ENCODE measurements at regions not wholly inside any gene's neighbourhood (a gene's known extent, or its start where the extent isn't known, plus 50 kb on each side); places are given as distances from the start of the nearest gene placed in this dataset.
"Not testable (repeated sequence)": the region's sequence is repeated elsewhere in the genome, so short reads cannot be mapped to it uniquely, and the experiment has no call there.

- TF ChIP-seq SPI1 (IDR thresholded peaks at IDR 0.05; ENCODE audit: low read depth, low read length) (no peak), TAF1 (IDR thresholded peaks at IDR 0.05; ENCODE audit: low read depth, low read length) (no peak), PAX5 (IDR thresholded peaks at IDR 0.05; ENCODE audit: insufficient read depth, low read length, severe bottlenecking) (no peak)
- FAIRE-seq: no peak
Measured at GRCh38 chr7:142452791-142453190, 194.9 kb upstream of the PRSS58 start.

DNA sequence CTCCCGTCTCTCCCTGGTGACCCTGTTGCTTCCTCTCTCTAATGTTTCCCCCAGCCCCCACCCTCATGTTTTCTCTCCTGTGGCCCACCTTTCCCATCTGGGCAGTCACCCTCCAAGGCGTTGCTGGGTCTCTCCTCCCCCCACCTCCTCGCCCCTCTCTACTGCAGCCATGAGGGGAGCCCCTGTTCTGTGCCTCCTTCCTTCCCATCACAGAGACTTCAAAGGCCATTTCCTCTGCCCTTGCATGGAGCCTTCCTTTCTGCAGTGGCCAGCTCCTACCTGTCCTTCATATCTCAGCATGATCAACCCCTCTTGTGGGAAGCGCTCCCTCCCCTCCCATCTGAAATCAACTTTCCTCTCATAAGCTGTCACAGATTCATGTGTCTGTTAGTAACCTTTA, 194.0 kb upstream of the PRSS58 start:
- FAIRE-seq: no peak
- DNase-seq (ENCODE audit: insufficient read length, low spot score): no peak
- TF ChIP-seq SPI1 (IDR thresholded peaks at IDR 0.05; ENCODE audit: low read depth, low read length) (no peak), POLR2A (IDR thresholded peaks at IDR 0.05; ENCODE audit: low read depth, low read length) (no peak), POU2F2 (IDR thresholded peaks at IDR 0.05; ENCODE audit: low read depth, low read length) (no peak), POLR2AphosphoS5 (IDR thresholded peaks at IDR 0.05; ENCODE audit: low read depth, low read length) (no peak), PAX5 (IDR thresholded peaks at IDR 0.05; ENCODE audit: insufficient read depth, low read length, severe bottlenecking) (no peak), TAF1 (IDR thresholded peaks at IDR 0.05; ENCODE audit: low read depth, low read length) (no peak)

More at GRCh38 chr7:142452791-142453190, 194.9 kb upstream of the PRSS58 start:
- no peak for DNase-seq (ENCODE audit: insufficient read length, low spot score)

DNA sequence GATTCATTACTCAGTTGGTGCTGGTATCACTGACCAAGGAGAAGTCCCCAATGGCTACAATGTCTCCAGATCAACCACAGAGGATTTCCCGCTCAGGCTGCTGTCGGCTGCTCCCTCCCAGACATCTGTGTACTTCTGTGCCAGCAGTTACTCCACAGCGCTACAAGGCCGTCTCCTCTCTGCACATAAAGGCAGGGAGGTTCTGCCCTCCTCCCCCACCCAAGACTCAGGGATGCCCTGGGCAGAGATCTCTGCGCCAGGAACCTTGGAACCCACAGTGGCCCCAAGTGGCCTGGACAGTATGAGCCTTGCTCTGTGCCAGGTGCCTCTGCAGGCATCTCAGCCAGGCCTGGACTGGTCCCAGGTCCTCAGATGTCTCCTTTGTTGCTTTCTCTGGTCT, 193.4 kb upstream of the PRSS58 start:
- TF ChIP-seq POLR2AphosphoS5 (IDR thresholded peaks at IDR 0.05; ENCODE audit: low read depth, low read length): no peak
- no peak for TF ChIP-seq PAX5 (IDR thresholded peaks at IDR 0.05; ENCODE audit: insufficient read depth, low read length, severe bottlenecking)
- DNase-seq (ENCODE audit: insufficient read length, low spot score) (no peak), FAIRE-seq (no peak)

- DNase-seq (ENCODE audit: insufficient read length, low spot score) (no peak), FAIRE-seq (no peak)
- no peak for TF ChIP-seq POLR2A (IDR thresholded peaks at IDR 0.05; ENCODE audit: low read depth, low read length)
- no peak for TF ChIP-seq POU2F2 (IDR thresholded peaks at IDR 0.05; ENCODE audit: low read depth, low read length)
- TF ChIP-seq SPI1 (IDR thresholded peaks at IDR 0.05; ENCODE audit: low read depth, low read length): no peak
- TF ChIP-seq PAX5 (IDR thresholded peaks at IDR 0.05; ENCODE audit: insufficient read depth, low read length, severe bottlenecking): no peak
- no peak for TF ChIP-seq POLR2AphosphoS5 (IDR thresholded peaks at IDR 0.05; ENCODE audit: low read depth, low read length)
- TF ChIP-seq TAF1 (IDR thresholded peaks at IDR 0.05; ENCODE audit: low read depth, low read length): no peak
Measured at GRCh38 chr7:142450695-142451094, 192.8 kb upstream of the PRSS58 start.

- no peak for DNase-seq (ENCODE audit: insufficient read length, low spot score)
- FAIRE-seq: no peak
- TF ChIP-seq POLR2AphosphoS5 (IDR thresholded peaks at IDR 0.05; ENCODE audit: low read depth, low read length) (no peak), POLR2A (IDR thresholded peaks at IDR 0.05; ENCODE audit: low read depth, low read length) (no peak)
Measured at GRCh38 chr7:142450206-142450605, 192.3 kb upstream of the PRSS58 start.

DNA sequence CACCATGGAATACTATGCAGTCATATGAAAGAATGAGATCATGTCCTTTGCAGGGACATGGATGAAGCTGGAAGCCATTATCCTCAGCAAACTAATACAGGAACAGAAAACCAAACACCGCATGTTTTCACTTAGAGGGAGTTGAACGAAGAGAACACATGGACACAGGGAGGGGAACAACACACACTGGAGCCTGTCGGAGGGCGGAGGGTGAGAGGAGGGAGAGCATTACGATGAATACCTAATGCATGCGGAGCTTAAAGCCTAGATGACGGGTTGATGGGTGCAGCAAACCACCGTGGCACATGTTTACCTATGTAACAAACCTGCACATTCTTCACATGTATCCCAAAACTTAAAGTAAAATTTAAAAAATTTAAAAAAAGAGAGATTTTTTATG, 191.0 kb upstream of the PRSS58 start:
- not testable (repeated sequence) for DNase-seq (ENCODE audit: insufficient read length, low spot score); FAIRE-seq

DNA sequence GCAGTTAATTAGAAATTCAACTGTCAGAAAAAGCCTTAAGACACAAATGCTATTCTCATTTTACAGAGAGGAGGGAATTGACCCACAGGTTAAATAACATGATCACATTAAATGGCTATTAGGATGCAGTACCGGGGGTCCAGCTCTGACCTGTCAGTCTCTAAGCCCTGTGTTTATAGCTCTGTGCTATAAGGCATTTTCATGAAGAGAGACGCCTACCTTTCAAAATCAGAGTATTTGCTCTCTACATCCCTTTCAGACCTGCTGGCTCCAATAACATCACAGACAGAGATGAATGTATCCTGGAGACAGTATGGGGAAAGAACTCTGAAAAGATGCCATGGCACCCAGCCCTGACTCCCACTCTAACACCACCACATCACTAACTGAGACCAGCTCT, 189.9 kb upstream of the PRSS58 start:
- FAIRE-seq: no peak

DNA sequence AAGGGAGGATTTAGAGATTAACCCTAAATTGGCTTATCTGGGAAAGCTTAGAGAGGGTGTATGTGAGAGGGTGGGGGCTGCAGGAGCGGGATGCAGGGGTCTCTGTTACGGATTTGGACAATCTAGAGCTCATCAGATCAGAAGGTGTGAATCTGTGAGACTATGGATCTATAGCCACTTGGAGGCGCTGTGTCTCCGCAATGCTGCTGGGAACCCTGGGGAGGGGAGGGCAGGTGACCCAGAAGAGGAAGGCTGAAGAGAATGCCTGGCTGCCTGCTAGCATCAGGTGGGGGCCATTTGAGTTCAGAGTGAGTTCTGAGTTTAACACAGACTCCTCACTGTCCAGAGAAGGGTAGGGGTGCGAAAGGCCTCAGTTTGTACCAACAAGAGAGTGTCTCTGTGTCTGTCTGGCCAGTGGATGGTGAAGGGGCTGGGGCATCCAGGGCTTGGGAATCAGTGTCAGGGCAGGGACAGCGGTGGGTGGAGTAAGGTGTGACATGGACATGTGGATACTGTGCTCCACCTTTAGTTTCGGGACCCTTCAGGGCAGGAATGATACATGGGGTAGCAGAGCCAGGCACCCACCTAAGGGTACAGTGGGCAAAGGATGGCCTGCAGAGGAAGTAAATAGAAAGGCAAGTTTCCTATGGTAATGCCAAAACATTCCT, 187.3 kb upstream of the PRSS58 start:
- FAIRE-seq: no peak
- DNase-seq (ENCODE audit: insufficient read length, low spot score): no peak
- TF ChIP-seq POLR2A (IDR thresholded peaks at IDR 0.05; ENCODE audit: low read depth, low read length) (no peak), PAX5 (IDR thresholded peaks at IDR 0.05; ENCODE audit: insufficient read depth, low read length, severe bottlenecking) (no peak), POLR2AphosphoS5 (IDR thresholded peaks at IDR 0.05; ENCODE audit: low read depth, low read length) (no peak), POU2F2 (IDR thresholded peaks at IDR 0.05; ENCODE audit: low read depth, low read length) (no peak), TAF1 (IDR thresholded peaks at IDR 0.05; ENCODE audit: low read depth, low read length) (no peak), SPI1 (IDR thresholded peaks at IDR 0.05; ENCODE audit: low read depth, low read length) (no peak)

More for the DNA sequence above, 189.9 kb upstream of the PRSS58 start:
- DNase-seq (ENCODE audit: insufficient read length, low spot score): no peak
- TF ChIP-seq POU2F2 (IDR thresholded peaks at IDR 0.05; ENCODE audit: low read depth, low read length) (no peak), POLR2A (IDR thresholded peaks at IDR 0.05; ENCODE audit: low read depth, low read length) (no peak), PAX5 (IDR thresholded peaks at IDR 0.05; ENCODE audit: insufficient read depth, low read length, severe bottlenecking) (no peak), SPI1 (IDR thresholded peaks at IDR 0.05; ENCODE audit: low read depth, low read length) (no peak), TAF1 (IDR thresholded peaks at IDR 0.05; ENCODE audit: low read depth, low read length) (no peak), POLR2AphosphoS5 (IDR thresholded peaks at IDR 0.05; ENCODE audit: low read depth, low read length) (no peak)

- no peak for DNase-seq (ENCODE audit: insufficient read length, low spot score)
- no peak for TF ChIP-seq SPI1 (IDR thresholded peaks at IDR 0.05; ENCODE audit: low read depth, low read length)
- TF ChIP-seq TAF1 (IDR thresholded peaks at IDR 0.05; ENCODE audit: low read depth, low read length): no peak
- no peak for TF ChIP-seq POLR2A (IDR thresholded peaks at IDR 0.05; ENCODE audit: low read depth, low read length)
- TF ChIP-seq POLR2AphosphoS5 (IDR thresholded peaks at IDR 0.05; ENCODE audit: low read depth, low read length): no peak
- TF ChIP-seq PAX5 (IDR thresholded peaks at IDR 0.05; ENCODE audit: insufficient read depth, low read length, severe bottlenecking): no peak
- TF ChIP-seq POU2F2 (IDR thresholded peaks at IDR 0.05; ENCODE audit: low read depth, low read length): no peak
- FAIRE-seq: no peak
Measured at GRCh38 chr7:142443216-142444010, 185.6 kb upstream of the PRSS58 start.

DNA sequence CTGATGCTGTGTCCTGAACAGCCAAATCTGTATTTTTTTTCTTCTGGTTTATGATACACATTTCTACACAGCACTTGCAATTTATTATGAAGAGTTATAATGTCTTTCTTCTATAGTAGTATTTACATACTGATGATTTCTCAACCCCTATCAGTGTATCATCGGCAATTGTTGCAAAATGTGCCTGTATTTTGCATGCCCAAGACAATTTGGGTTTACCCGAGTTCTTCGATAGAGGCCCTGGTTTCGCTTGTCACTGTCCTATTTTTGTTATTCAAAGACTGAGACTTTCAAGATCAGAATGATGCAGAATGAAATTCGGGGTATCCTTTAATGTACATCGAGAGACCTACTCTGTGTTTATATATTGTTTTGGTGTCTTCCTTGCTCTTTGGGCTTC, 184.5 kb upstream of the PRSS58 start:
- TF ChIP-seq POU2F2 (IDR thresholded peaks at IDR 0.05; ENCODE audit: low read depth, low read length) (no peak), POLR2AphosphoS5 (IDR thresholded peaks at IDR 0.05; ENCODE audit: low read depth, low read length) (no peak), SPI1 (IDR thresholded peaks at IDR 0.05; ENCODE audit: low read depth, low read length) (no peak), TAF1 (IDR thresholded peaks at IDR 0.05; ENCODE audit: low read depth, low read length) (no peak), PAX5 (IDR thresholded peaks at IDR 0.05; ENCODE audit: insufficient read depth, low read length, severe bottlenecking) (no peak), POLR2A (IDR thresholded peaks at IDR 0.05; ENCODE audit: low read depth, low read length) (no peak)
- no peak for FAIRE-seq

More for the DNA sequence above, 184.5 kb upstream of the PRSS58 start:
- no peak for DNase-seq (ENCODE audit: insufficient read length, low spot score)
